Lower lobe of right lung (tissue), 2 donors: ENCODE measurements at regions not wholly inside any gene's neighbourhood (a gene's known extent, or its start where the extent isn't known, plus 50 kb on each side); places are given as distances from the start of the nearest gene placed in this dataset.

Experiments used
- ATAC-seq, 2 donors: fragments of 200-7000 bp; cut with Tn5 transposase; one replicate each; pipeline ENCODE4 v1.9.1; 2020 to 2022; ENCODE audit warnings: mild to moderate bottlenecking in 2 of 2, moderate library complexity in 2 of 2
- DNase-seq: peaks from one replicate; pipeline ENCODE4 v3.0.0-alpha.2; 2020
- H3K27ac ChIP-seq: fragments of 200-600 bp; one replicate; pipeline ENCODE4 v1.8.0; 2022
- H3K27me3 ChIP-seq: fragments of 200-600 bp; one replicate; pipeline ENCODE4 v1.8.0; 2022; ENCODE audit warnings: low read depth
- H3K36me3 ChIP-seq: fragments of 200-600 bp; one replicate; pipeline ENCODE4 v1.8.0; 2022; ENCODE audit warnings: mild to moderate bottlenecking
- H3K4me1 ChIP-seq: fragments of 200-600 bp; one replicate; pipeline ENCODE4 v1.8.0; 2022
- H3K4me3 ChIP-seq: fragments of 200-600 bp; one replicate; pipeline ENCODE4 v1.8.0; 2022; ENCODE audit warnings: mild to moderate bottlenecking
- H3K9me3 ChIP-seq: fragments of 200-600 bp; one replicate; pipeline ENCODE4 v1.8.0; 2022
- intact Hi-C: fragments of 100-400 bp; cut with DNase I; formaldehyde crosslinking; loops from one replicate; pipeline ENCODE4 v1.11.0; 2022
- TF ChIP-seq, protein P1 (sequence below): fragments of 200-600 bp; IDR thresholded peaks from one replicate; pipeline ENCODE4 v1.8.0; 2022; ENCODE audit warnings: antibody characterized with exemption, mild to moderate bottlenecking
- donor health status: DM: no; HTN: yes; CAD: no; lungs with severe emphysema.

DNA sequence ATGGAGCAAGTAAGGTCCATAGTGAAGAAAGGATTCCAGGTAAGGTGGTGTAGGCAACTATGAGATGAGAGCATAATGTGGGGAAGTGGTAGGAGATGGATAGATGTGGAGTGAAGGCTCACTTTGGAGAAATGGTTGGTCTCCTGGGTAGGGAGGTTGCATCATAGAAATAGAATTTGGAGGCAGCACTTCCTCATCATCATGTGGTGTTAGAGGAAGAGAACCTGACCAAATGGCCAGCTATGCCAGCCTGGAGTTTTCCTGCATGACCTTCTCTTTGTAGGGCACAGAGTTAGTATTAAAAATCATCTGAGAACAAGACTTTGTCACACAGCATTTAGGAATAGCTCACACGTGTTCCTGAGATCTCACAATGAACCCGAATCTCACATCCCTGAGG, 126.7 kb upstream of the CXCL12 start:
- ATAC-seq = no peak
- intact Hi-C loops = no loop called here
- Histone ChIP-seq H3K27me3 (no peaks in the 10 kb centered on the region), H3K27ac (no peak overlapping the region), H3K36me3 (no peaks in the 10 kb centered on the region), H3K4me1 (no peaks in the 10 kb centered on the region), H3K4me3 (no peak overlapping the region), H3K9me3 (no peaks in the 10 kb centered on the region)
- no peak for DNase-seq
- TF ChIP-seq, protein P1, sequence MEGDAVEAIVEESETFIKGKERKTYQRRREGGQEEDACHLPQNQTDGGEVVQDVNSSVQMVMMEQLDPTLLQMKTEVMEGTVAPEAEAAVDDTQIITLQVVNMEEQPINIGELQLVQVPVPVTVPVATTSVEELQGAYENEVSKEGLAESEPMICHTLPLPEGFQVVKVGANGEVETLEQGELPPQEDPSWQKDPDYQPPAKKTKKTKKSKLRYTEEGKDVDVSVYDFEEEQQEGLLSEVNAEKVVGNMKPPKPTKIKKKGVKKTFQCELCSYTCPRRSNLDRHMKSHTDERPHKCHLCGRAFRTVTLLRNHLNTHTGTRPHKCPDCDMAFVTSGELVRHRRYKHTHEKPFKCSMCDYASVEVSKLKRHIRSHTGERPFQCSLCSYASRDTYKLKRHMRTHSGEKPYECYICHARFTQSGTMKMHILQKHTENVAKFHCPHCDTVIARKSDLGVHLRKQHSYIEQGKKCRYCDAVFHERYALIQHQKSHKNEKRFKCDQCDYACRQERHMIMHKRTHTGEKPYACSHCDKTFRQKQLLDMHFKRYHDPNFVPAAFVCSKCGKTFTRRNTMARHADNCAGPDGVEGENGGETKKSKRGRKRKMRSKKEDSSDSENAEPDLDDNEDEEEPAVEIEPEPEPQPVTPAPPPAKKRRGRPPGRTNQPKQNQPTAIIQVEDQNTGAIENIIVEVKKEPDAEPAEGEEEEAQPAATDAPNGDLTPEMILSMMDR = no peak

DNA sequence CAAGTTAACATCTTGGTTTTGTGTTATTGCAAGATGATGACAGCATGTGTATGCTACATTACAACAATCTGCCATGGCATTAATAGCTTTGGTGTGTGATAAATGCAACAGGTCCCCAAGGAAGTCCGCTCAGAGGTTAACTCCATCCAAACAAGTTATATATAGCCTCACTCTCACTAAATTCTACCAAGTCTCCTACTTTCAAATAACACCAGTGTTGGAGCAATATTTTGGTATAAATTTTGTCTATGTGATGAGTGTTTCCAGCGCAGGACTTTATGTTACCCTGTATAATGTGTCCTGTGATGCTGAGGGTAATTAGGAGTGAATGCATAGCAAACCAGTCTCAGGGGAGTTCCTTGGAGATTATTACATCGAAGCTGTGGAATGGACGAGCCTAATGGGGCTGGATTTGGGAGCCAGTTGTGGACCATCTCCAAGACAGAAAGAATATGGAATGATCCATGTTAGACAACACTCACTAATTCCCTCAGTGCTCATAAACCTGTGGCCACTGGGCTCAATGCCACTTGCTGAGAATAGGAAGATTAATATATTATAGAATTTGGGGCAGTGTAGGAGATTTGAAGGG, 127.6 kb upstream of the CXCL12 start:
- TF ChIP-seq, protein P1 = no peak
- intact Hi-C loops = no loop called here
- Histone ChIP-seq H3K4me1 (no peaks in the 10 kb centered on the region), H3K36me3 (no peaks in the 10 kb centered on the region), H3K4me3 (no peak overlapping the region), H3K9me3 (no peaks in the 10 kb centered on the region), H3K27me3 (no peaks in the 10 kb centered on the region), H3K27ac (no peak overlapping the region)
- DNase-seq (no peak), ATAC-seq (no peak)

- no peaks in the 10 kb centered on the region for H3K27me3 ChIP-seq
These were observed 128.7 kb upstream of the CXCL12 start for GRCh38 chr10:44513591-44513990.

DNA sequence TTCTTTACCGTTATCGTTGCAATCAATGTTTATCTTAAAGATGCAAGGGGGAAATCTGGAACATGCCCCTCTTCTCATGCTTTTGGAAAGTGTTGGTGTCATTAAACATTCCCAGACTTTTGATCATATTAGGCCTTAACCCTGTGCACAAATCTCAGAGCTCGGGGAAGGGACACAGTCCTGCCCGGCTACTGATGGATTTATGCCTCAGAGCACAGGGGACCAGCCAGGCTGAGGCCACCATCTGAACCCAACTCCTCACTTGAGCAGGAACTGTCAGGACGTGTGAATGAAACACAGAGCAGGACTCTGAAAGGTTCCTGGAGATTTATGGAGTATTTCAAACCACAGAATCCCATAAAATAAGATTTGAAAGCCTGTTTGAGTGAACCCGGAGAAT, 132.0 kb upstream of the CXCL12 start:
- no peak overlapping the region for H3K27ac ChIP-seq
- intact Hi-C loops = no loop called here

More at GRCh38 chr10:44513591-44513990, 128.7 kb upstream of the CXCL12 start:
- Histone ChIP-seq H3K4me1 (no peaks in the 10 kb centered on the region), H3K36me3 (no peaks in the 10 kb centered on the region), H3K4me3 (no peak overlapping the region), H3K27ac (no peak overlapping the region), H3K9me3 (no peaks in the 10 kb centered on the region)
- ATAC-seq = no peak
- intact Hi-C loops = no loop called here
- no peak for DNase-seq
- TF ChIP-seq, protein P1 = no peak

GRCh38 chr10:44517635-44518034, 132.7 kb upstream of the CXCL12 start:
- TF ChIP-seq, protein P1 = no peak

More for the DNA sequence above, 132.0 kb upstream of the CXCL12 start:
- no peak for DNase-seq
- no peak overlapping the region for H3K4me3 ChIP-seq
- no peaks in the 10 kb centered on the region for H3K36me3 ChIP-seq
- TF ChIP-seq, protein P1 = no peak
- no peaks in the 10 kb centered on the region for H3K4me1 ChIP-seq
- H3K27me3 ChIP-seq = no peaks in the 10 kb centered on the region
- no peaks in the 10 kb centered on the region for H3K9me3 ChIP-seq
- no peak for ATAC-seq

More at GRCh38 chr10:44517635-44518034, 132.7 kb upstream of the CXCL12 start:
- intact Hi-C loops = no loop called here
- Histone ChIP-seq H3K36me3 (no peaks in the 10 kb centered on the region), H3K4me3 (no peak overlapping the region), H3K4me1 (no peaks in the 10 kb centered on the region), H3K27ac (no peak overlapping the region), H3K27me3 (no peaks in the 10 kb centered on the region), H3K9me3 (no peaks in the 10 kb centered on the region)
- DNase-seq = no peak
- no peak for ATAC-seq
